Forelimb muscle (tissue), 1 donor: ENCODE measurements at regions not wholly inside any gene's neighbourhood (a gene's known extent, or its start where the extent isn't known, plus 50 kb on each side); places are given as distances from the start of the nearest gene placed in this dataset.

Experiments
- DNase-seq: peaks from one replicate; pipeline ENCODE4 v3.0.0-alpha.2; 2013; ENCODE audit warnings: low read depth

GRCh38 chr2:37425408-37425807 is 81.0 kb downstream of the QPCT start:
- DNase-seq, result no peak

- DNase-seq, result no peak
Measured at GRCh38 chr2:37427241-37427640, 82.8 kb downstream of the QPCT start.

GRCh38 chr2:37436323-37436722 is 91.9 kb downstream of the QPCT start:
- DNase-seq, result no peak

GRCh38 chr2:37439131-37439642 is 94.8 kb downstream of the QPCT start:
- DNase-seq, result no peak

GRCh38 chr2:37441055-37441454 is 96.6 kb downstream of the QPCT start:
- DNase-seq, result no peak

GRCh38 chr2:37443082-37443481 is 98.7 kb downstream of the QPCT start:
- DNase-seq, result no peak

GRCh38 chr2:37447446-37447845 is 103.0 kb downstream of the QPCT start:
- no peak for DNase-seq

GRCh38 chr2:37448342-37449120 is 104.1 kb downstream of the QPCT start:
- DNase-seq, result no peak

GRCh38 chr2:37449761-37450296 is 105.4 kb downstream of the QPCT start:
- no peak for DNase-seq

GRCh38 chr2:37453027-37453426 is 108.6 kb downstream of the QPCT start:
- DNase-seq, result no peak

GRCh38 chr2:37454851-37455762 is 110.7 kb downstream of the QPCT start:
- no peak for DNase-seq

- no peak for DNase-seq
Measured at GRCh38 chr2:37456479-37456878, 112.0 kb downstream of the QPCT start.

GRCh38 chr2:37457401-37457901 is 113.0 kb downstream of the QPCT start:
- no peak for DNase-seq

GRCh38 chr2:37458133-37458532 is 113.7 kb downstream of the QPCT start:
- no peak for DNase-seq

GRCh38 chr2:37459095-37459981 is 114.9 kb downstream of the QPCT start:
- DNase-seq, result no peak

- no peak for DNase-seq
Measured at GRCh38 chr2:37460896-37461229, 116.4 kb downstream of the QPCT start.

- DNase-seq, result no peak
Measured at GRCh38 chr2:37464067-37464466, 119.6 kb downstream of the QPCT start.

GRCh38 chr2:37466533-37467222 is 122.2 kb downstream of the QPCT start:
- no peak for DNase-seq

- DNase-seq, result no peak
Measured at GRCh38 chr2:37468170-37468569, 123.7 kb downstream of the QPCT start.

GRCh38 chr2:37469126-37469525 is 124.7 kb downstream of the QPCT start:
- DNase-seq, result no peak

GRCh38 chr2:37471104-37471503 is 126.7 kb downstream of the QPCT start:
- no peak for DNase-seq
